H1 (cell line): ENCODE measurements at regions not wholly inside any gene's neighbourhood (a gene's known extent, or its start where the extent isn't known, plus 50 kb on each side); places are given as distances from the start of the nearest gene placed in this dataset.
A peak's percentile ranks its signal among the peaks of the same experiment; 100 is the strongest.

Experiments
- CTCF ChIA-PET: fragments of 300-600 bp; sonication (Branson Sonifier 250); formaldehyde crosslinking; loops from one replicate; lab custom pipeline; 2021; ENCODE audit not compliant: partially characterized antibody; lab: Charles Lee
- POLR2A ChIA-PET: fragments of 300-600 bp; sonication (Branson Sonifier 250); formaldehyde crosslinking; loops from one replicate; lab custom pipeline; 2021; ENCODE audit warnings: inconsistent platforms; ENCODE audit not compliant: partially characterized antibody; lab: Charles Lee
- DNase-seq, 2 experiments: peaks; one replicate each; pipeline versions ENCODE4 v3.0.0 to v3.0.0-alpha.2; 2010 to 2022; ENCODE audit warnings: low spot score in 2 of 2, low read depth in 1 of 2, mixed read lengths in 1 of 2
- FAIRE-seq: peaks from 2 replicates; lab custom pipeline; 2011; peaks lifted over from hg19 to GRCh38; lab: Jason Lieb, UNC
- H2AFZ ChIP-seq: 2 replicates; pipeline ENCODE4 v1.8.1; 2012; ENCODE audit warnings: low read length, inconsistent platforms
- H2AK5ac ChIP-seq: 2 replicates; pipeline ENCODE4 v1.6.1; 2013; ENCODE audit warnings: low read depth, low read length
- H2BK120ac ChIP-seq: replicated peaks from 2 replicates; pipeline ENCODE3; 2013; ENCODE audit warnings: low read depth, low read length, inconsistent platforms
- H2BK12ac ChIP-seq: 2 replicates; pipeline ENCODE4 v1.6.1; 2013; ENCODE audit warnings: low read depth, low read length
- H2BK15ac ChIP-seq: 2 replicates; pipeline ENCODE4 v1.6.1; 2013; ENCODE audit warnings: low read length
- H2BK20ac ChIP-seq: 2 replicates; pipeline ENCODE4 v1.6.1; 2013; ENCODE audit warnings: low read length
- H2BK5ac ChIP-seq: 2 replicates; pipeline ENCODE4 v1.6.1; 2013; ENCODE audit warnings: low read depth, low read length
- H3K14ac ChIP-seq: 2 replicates; pipeline ENCODE4 v1.6.1; 2013; ENCODE audit warnings: inconsistent platforms; ENCODE audit not compliant: insufficient read length
- H3K18ac ChIP-seq: 2 replicates; pipeline ENCODE4 v1.6.1; 2013; ENCODE audit warnings: low read length; ENCODE audit errors: extremely low read depth
- H3K23ac ChIP-seq: 2 replicates; pipeline ENCODE4 v1.6.1; 2013; ENCODE audit warnings: inconsistent platforms; ENCODE audit not compliant: insufficient read length
- H3K23me2 ChIP-seq: 2 replicates; pipeline ENCODE4 v1.6.1; 2013; ENCODE audit warnings: low read depth, low read length
- H3K27ac ChIP-seq: 2 replicates; pipeline ENCODE4 v1.6.1; 2011; ENCODE audit warnings: low read depth, low read length, inconsistent platforms
- H3K27me3 ChIP-seq, 4 experiments: replicated peaks in 1 of 4; 1 replicate in 1 of 4; 2 replicates in 3 of 4; pipeline versions ENCODE4 v1.6.1 to v1.8.1; 2011 to 2013; ENCODE audit warnings: low read length in 3 of 4, mild to moderate bottlenecking in 3 of 4, inconsistent platforms in 2 of 4, mixed read lengths in 2 of 4, moderate library complexity in 1 of 4; ENCODE audit not compliant: control insufficient read depth in 3 of 4, insufficient read depth in 3 of 4; ENCODE audit errors: extremely low read depth in 1 of 4
- H3K36me3 ChIP-seq, 4 experiments: 2 replicates each; pipeline versions ENCODE4 v1.6.1 to v1.8.1; 2011 to 2013; ENCODE audit warnings: mild to moderate bottlenecking in 4 of 4, low read length in 3 of 4, moderate library complexity in 2 of 4, control low read depth in 1 of 4, inconsistent platforms in 1 of 4; ENCODE audit not compliant: insufficient read depth in 4 of 4, control insufficient read depth in 2 of 4
- H3K4ac ChIP-seq: replicated peaks from 2 replicates; pipeline ENCODE3; 2013; ENCODE audit warnings: low read length, low read depth, mixed read lengths, inconsistent platforms; ENCODE audit not compliant: insufficient read length
- H3K4me1 ChIP-seq, 4 experiments: replicated peaks in 1 of 4; 1 replicate in 1 of 4; 2 replicates in 3 of 4; pipeline versions ENCODE4 v1.6.1 to v1.8.1; 2011 to 2013; ENCODE audit warnings: low read length in 3 of 4, inconsistent platforms in 2 of 4, mixed read lengths in 1 of 4; ENCODE audit not compliant: insufficient read depth in 4 of 4, control insufficient read depth in 3 of 4
- H3K4me2 ChIP-seq, 2 experiments: 2 replicates each; pipeline versions ENCODE4 v1.6.1 to v1.8.1; 2011 to 2013; ENCODE audit warnings: low read depth in 2 of 2, low read length in 2 of 2, control low read depth in 1 of 2, inconsistent platforms in 1 of 2, mild to moderate bottlenecking in 1 of 2; ENCODE audit not compliant: insufficient read depth in 1 of 2
- H3K4me3 ChIP-seq, 4 experiments: fragments of 200-600, 300-600 bp in 1 of 4; sonication (generic), shearing (Covaris generic), sonication (Bioruptor Twin) in 1 of 4; 2 replicates each; pipeline versions ENCODE4 v1.5.1 to v1.8.1; 2011 to 2016; ENCODE audit warnings: low read length in 4 of 4, low read depth in 3 of 4, control low read depth in 2 of 4, inconsistent platforms in 2 of 4, mild to moderate bottlenecking in 2 of 4, mixed read lengths in 1 of 4, moderate library complexity in 1 of 4; ENCODE audit not compliant: insufficient read depth in 2 of 4; ENCODE audit errors: extremely low read depth in 1 of 4
- H3K56ac ChIP-seq: replicated peaks from 2 replicates; pipeline ENCODE3; 2013; ENCODE audit warnings: low read depth, mild to moderate bottlenecking, mixed read lengths, low read length, inconsistent platforms; ENCODE audit not compliant: insufficient read length
- H3K79me1 ChIP-seq: 2 replicates; pipeline ENCODE4 v1.6.1; 2013; ENCODE audit warnings: low read depth, low read length, control low read depth
- H3K79me2 ChIP-seq, 2 experiments: 2 replicates each; pipeline versions ENCODE4 v1.6.1 to v1.8.1; 2012 to 2013; ENCODE audit warnings: low read length in 2 of 2, mild to moderate bottlenecking in 2 of 2, inconsistent platforms in 1 of 2; ENCODE audit not compliant: insufficient read depth in 2 of 2, control insufficient read depth in 1 of 2
- H3K9ac ChIP-seq, 4 experiments: replicated peaks in 1 of 4; 1 replicate in 1 of 4; 2 replicates in 3 of 4; pipeline versions ENCODE4 v1.6.1 to v1.8.1; 2011 to 2013; ENCODE audit warnings: low read depth in 3 of 4, low read length in 3 of 4, control low read depth in 2 of 4, mild to moderate bottlenecking in 2 of 4, moderate library complexity in 2 of 4, inconsistent platforms in 1 of 4; ENCODE audit errors: extremely low read depth in 1 of 4
- H3K9me3 ChIP-seq, 2 experiments: 2 replicates each; pipeline versions ENCODE4 v1.6.1 to v1.8.1; 2012 to 2013; ENCODE audit warnings: mild to moderate bottlenecking in 2 of 2, moderate library complexity in 2 of 2, control low read depth in 1 of 2, inconsistent platforms in 1 of 2, low read depth in 1 of 2, low read length in 1 of 2, mixed read lengths in 1 of 2; ENCODE audit not compliant: insufficient read depth in 2 of 2
- H4K20me1 ChIP-seq, 2 experiments: replicated peaks in 1 of 2; 2 replicates each; pipeline versions ENCODE3 to v1.8.1; 2011 to 2013; ENCODE audit warnings: inconsistent platforms in 2 of 2, low read length in 2 of 2, mild to moderate bottlenecking in 1 of 2; ENCODE audit not compliant: insufficient read depth in 2 of 2, control insufficient read depth in 1 of 2
- H4K5ac ChIP-seq: 2 replicates; pipeline ENCODE4 v1.6.1; 2013; ENCODE audit warnings: low read length, low read depth, mixed read lengths, inconsistent platforms; ENCODE audit not compliant: insufficient read length
- H4K8ac ChIP-seq: 2 replicates; pipeline ENCODE4 v1.8.0; 2013; ENCODE audit warnings: mild to moderate bottlenecking, moderate library complexity, low read length, inconsistent platforms; ENCODE audit not compliant: insufficient read depth; ENCODE audit errors: extremely low read depth
- H4K91ac ChIP-seq: replicated peaks from 2 replicates; pipeline ENCODE3; 2013; ENCODE audit warnings: low read length, mixed read lengths, inconsistent platforms; ENCODE audit not compliant: insufficient read length
- BCL11A ChIP-seq, 2 experiments: IDR thresholded peaks; one replicate each; pipeline ENCODE4 v1.6.1; 2011; ENCODE audit warnings: low read depth in 2 of 2, low read length in 2 of 2, mild to moderate bottlenecking in 2 of 2
- RAD21 ChIP-seq, 2 experiments: IDR thresholded peaks in 1 of 2; conservative IDR thresholded peaks in 1 of 2; 2 replicates each; pipeline ENCODE4 v1.6.1; 2011; ENCODE audit warnings: low read depth in 2 of 2, low read length in 2 of 2, improper control_type of control experiment in 1 of 2, inconsistent platforms in 1 of 2, mild to moderate bottlenecking in 1 of 2, moderate library complexity in 1 of 2
- SP2 ChIP-seq: IDR thresholded peaks from 2 replicates; pipeline ENCODE4 v1.6.1; 2012; ENCODE audit warnings: mild to moderate bottlenecking, low read length, inconsistent platforms
- ZNF274 ChIP-seq: IDR thresholded peaks from 2 replicates; pipeline ENCODE4 v1.7.0; 2012; ENCODE audit warnings: low read length, borderline replicate concordance; ENCODE audit errors: extremely low read depth
- WGBS, 2 experiments: shearing (Covaris generic) in 1 of 2; methylation state at CpG; one replicate each; pipeline versions ENCODE4 v1.1.6 to v1.1.7; 2013 to 2015; ENCODE audit warnings: low lambda C conversion rate in 2 of 2, mixed read lengths in 2 of 2, inconsistent platforms in 1 of 2, low coverage in 1 of 2, missing lambda C conversion rate in 1 of 2; ENCODE audit not compliant: insufficient replicate concordance in 2 of 2, insufficient coverage in 1 of 2, insufficient read length in 1 of 2; ENCODE audit errors: extremely low coverage in 1 of 2, missing lambda C conversion rate in 1 of 2; 5-methylcytosine and 5-hydroxymethylcytosine counted together
- TF ChIP-seq, protein P1 (sequence below), 3 experiments: IDR thresholded peaks; 1 replicate in 2 of 3; 2 replicates in 1 of 3; pipeline versions ENCODE4 v1.5.1 to v1.6.1; 2011; ENCODE audit warnings: low read length in 3 of 3, mild to moderate bottlenecking in 3 of 3, inconsistent platforms in 2 of 3, low read depth in 1 of 3, moderate library complexity in 1 of 3; ENCODE audit not compliant: insufficient read depth in 1 of 3; ENCODE audit errors: control extremely low read depth in 1 of 3

DNA sequence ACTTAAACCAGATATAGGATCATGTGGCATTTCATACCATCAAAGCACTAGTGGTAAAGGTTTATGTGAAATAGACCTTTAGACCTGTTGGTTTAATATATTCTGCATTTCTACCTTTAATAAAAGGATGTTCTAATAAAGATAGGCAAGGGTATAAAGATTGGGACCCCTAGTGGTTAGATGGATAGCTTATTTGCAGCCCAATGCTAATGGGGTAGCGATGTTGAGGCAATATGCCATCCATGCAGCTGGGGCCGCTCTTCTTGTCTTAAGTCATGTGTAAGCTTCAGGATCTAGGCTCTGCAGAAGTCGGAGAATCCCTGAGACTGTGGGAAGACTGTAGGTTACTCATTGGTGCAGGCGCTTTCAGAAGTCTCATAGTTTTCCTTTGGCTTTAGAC, 114.9 kb downstream of the ICOS start:
- FAIRE-seq (peak; percentile 58), DNase-seq (no peak)
- Histone ChIP-seq H3K23ac (no peak overlapping the region), H3K79me1 (no peaks in the 10 kb centered on the region), H3K79me2 (no peaks in the 10 kb centered on the region), H3K4me3 (no peak overlapping the region), H3K56ac (no peak overlapping the region), H4K20me1 (no peaks in the 10 kb centered on the region), H3K36me3 (no peaks in the 10 kb centered on the region; a peak in 1 of 8 replicates), H2BK20ac (no peak overlapping the region), H2BK15ac (no peak overlapping the region), H2BK12ac (no peak overlapping the region), H4K5ac (no peak overlapping the region), H3K9ac (no peak overlapping the region), H3K4me1 (no peaks in the 10 kb centered on the region), H3K9me3 (no peaks in the 10 kb centered on the region), H4K91ac (no peak overlapping the region), H4K8ac (no peak overlapping the region), H2BK120ac (no peak overlapping the region), H2AK5ac (no peak overlapping the region), H2AFZ (no peak overlapping the region), H3K14ac (no peak overlapping the region), H3K27ac (no peak overlapping the region), H3K4me2 (no peak overlapping the region), H2BK5ac (no peak overlapping the region), H3K18ac (no peak overlapping the region), H3K27me3 (no peaks in the 10 kb centered on the region), H3K4ac (no peak overlapping the region), H3K23me2 (no peaks in the 10 kb centered on the region)
- ChIA-PET POLR2A (no interaction called here), CTCF (interaction anchor here (0.9 to 2.6 kb wide), 21 partner anchors 8 to 622 kb away, joined by 3 to 25 read pairs (median 4); partner anchors contain the start of gene ICOS)
- 72% methylated on average over 4 of the region's 4 CpGs; no CpG with 5 or more reads in 1 of the 2 experiments for WGBS, 2 experiments
- TF ChIP-seq, protein P1, sequence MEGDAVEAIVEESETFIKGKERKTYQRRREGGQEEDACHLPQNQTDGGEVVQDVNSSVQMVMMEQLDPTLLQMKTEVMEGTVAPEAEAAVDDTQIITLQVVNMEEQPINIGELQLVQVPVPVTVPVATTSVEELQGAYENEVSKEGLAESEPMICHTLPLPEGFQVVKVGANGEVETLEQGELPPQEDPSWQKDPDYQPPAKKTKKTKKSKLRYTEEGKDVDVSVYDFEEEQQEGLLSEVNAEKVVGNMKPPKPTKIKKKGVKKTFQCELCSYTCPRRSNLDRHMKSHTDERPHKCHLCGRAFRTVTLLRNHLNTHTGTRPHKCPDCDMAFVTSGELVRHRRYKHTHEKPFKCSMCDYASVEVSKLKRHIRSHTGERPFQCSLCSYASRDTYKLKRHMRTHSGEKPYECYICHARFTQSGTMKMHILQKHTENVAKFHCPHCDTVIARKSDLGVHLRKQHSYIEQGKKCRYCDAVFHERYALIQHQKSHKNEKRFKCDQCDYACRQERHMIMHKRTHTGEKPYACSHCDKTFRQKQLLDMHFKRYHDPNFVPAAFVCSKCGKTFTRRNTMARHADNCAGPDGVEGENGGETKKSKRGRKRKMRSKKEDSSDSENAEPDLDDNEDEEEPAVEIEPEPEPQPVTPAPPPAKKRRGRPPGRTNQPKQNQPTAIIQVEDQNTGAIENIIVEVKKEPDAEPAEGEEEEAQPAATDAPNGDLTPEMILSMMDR (IDR thresholded peaks at IDR 0.05; ENCODE audit: control extremely low read depth in 1 of 3, insufficient read depth in 1 of 3, low read depth in 1 of 3, low read length in 3 of 3) = peak; percentile 22 to 63 (median 61)
- TF ChIP-seq SP2 = no peak
- TF ChIP-seq ZNF274 = no peak
- TF ChIP-seq BCL11A (IDR thresholded peaks at IDR 0.05; ENCODE audit: low read depth in 2 of 2, low read length in 2 of 2) = no peak
- peak; percentile 17 to 21; a peak in 2 of 4 replicates for TF ChIP-seq RAD21 (IDR thresholded peaks at IDR 0.05 in 1 of 2, conservative IDR thresholded peaks at IDR 0.05 in 1 of 2; ENCODE audit: low read depth in 2 of 2, low read length in 2 of 2)
